SK-N-SH (cell line): ENCODE measurements at regions not wholly inside any gene's neighbourhood (a gene's known extent, or its start where the extent isn't known, plus 50 kb on each side); places are given as distances from the start of the nearest gene placed in this dataset.

Experiments used
- CTCF ChIA-PET: fragments of 300-600, 350-600 bp; formaldehyde crosslinking; extraction: SDS; loops from one replicate; lab custom pipeline; 2021; lab: Yijun Ruan, JAX
- POLR2A ChIA-PET: fragments of 350-600 bp; sonication (Branson Sonifier 250); formaldehyde crosslinking; extraction: SDS; loops from one replicate; lab custom pipeline; 2020; ENCODE audit warnings: antibody characterized with exemption, inconsistent platforms; lab: Yijun Ruan, JAX
- DNase-seq: peaks from one replicate; pipeline ENCODE4 v3.0.0; 2012
- H2AFZ ChIP-seq: fragments of 200-600 bp; sonication (generic); 2 replicates; pipeline ENCODE4 v1.8.1; 2016; ENCODE audit warnings: antibody characterized with exemption, mild to moderate bottlenecking, low read depth
- H3F3A ChIP-seq: fragments of 200-600 bp; sonication (generic); replicated peaks from 2 replicates; pipeline ENCODE3; 2016; ENCODE audit warnings: antibody characterized with exemption, mild to moderate bottlenecking; ENCODE audit not compliant: insufficient read depth
- H3K27ac ChIP-seq, 2 experiments: fragments of 200-500 bp in 1 of 2; fragments of 200-600 bp in 1 of 2; sonication (Bioruptor generic) in 1 of 2; sonication (generic), shearing (Covaris generic) in 1 of 2; 2 replicates each; pipeline versions ENCODE4 v1.5.1 to v1.6.1; 2014 to 2016; ENCODE audit warnings: low read depth in 2 of 2, inconsistent platforms in 1 of 2, low read length in 1 of 2, mild to moderate bottlenecking in 1 of 2, mixed read lengths in 1 of 2
- H3K27me3 ChIP-seq: fragments of 200-600 bp; sonication (generic), shearing (Covaris generic); 2 replicates; pipeline ENCODE4 v1.6.1; 2016; ENCODE audit warnings: mixed run types; ENCODE audit not compliant: insufficient read depth
- H3K36me3 ChIP-seq, 2 experiments: fragments of 200-500 bp in 1 of 2; fragments of 200-600 bp in 1 of 2; sonication (Bioruptor generic) in 1 of 2; sonication (generic) in 1 of 2; replicated peaks in 1 of 2; 2 replicates each; pipeline versions ENCODE3 to v1.5.1; 2014 to 2016; ENCODE audit warnings: low read length in 1 of 2, mild to moderate bottlenecking in 1 of 2; ENCODE audit not compliant: insufficient read depth in 2 of 2, control insufficient read depth in 1 of 2
- H3K4me1 ChIP-seq, 2 experiments: fragments of 200-500 bp in 1 of 2; fragments of 200-600 bp in 1 of 2; sonication (Bioruptor generic) in 1 of 2; sonication (generic), shearing (Covaris generic) in 1 of 2; 2 replicates each; pipeline versions ENCODE4 v1.5.1 to v1.6.1; 2014 to 2016; ENCODE audit warnings: low read depth in 1 of 2, low read length in 1 of 2, mixed run types in 1 of 2; ENCODE audit not compliant: insufficient read depth in 2 of 2, control insufficient read depth in 1 of 2
- H3K4me2 ChIP-seq: fragments of 200-600 bp; sonication (generic), shearing (Covaris generic); 2 replicates; pipeline ENCODE4 v1.6.1; 2017; ENCODE audit warnings: mixed run types
- H3K4me3 ChIP-seq, 2 experiments: fragments of 200-500 bp in 1 of 2; fragments of 200-600 bp in 1 of 2; sonication (Bioruptor generic) in 1 of 2; sonication (generic), shearing (Covaris generic) in 1 of 2; 2 replicates each; pipeline versions ENCODE4 v1.5.1 to v1.8.1; 2014 to 2016; ENCODE audit warnings: low read depth in 2 of 2, inconsistent platforms in 1 of 2, low read length in 1 of 2, mild to moderate bottlenecking in 1 of 2, mixed read lengths in 1 of 2, moderate library complexity in 1 of 2
- H3K79me2 ChIP-seq: fragments of 200-600 bp; sonication (generic); 2 replicates; pipeline ENCODE4 v1.8.1; 2017; ENCODE audit warnings: mild to moderate bottlenecking; ENCODE audit not compliant: insufficient read depth
- H3K9ac ChIP-seq: fragments of 200-600 bp; sonication (generic); 2 replicates; pipeline ENCODE4 v1.6.1; 2017; ENCODE audit warnings: mixed run types
- H3K9me2 ChIP-seq: fragments of 200-600 bp; sonication (generic); 2 replicates; pipeline ENCODE4 v1.6.1; 2017; ENCODE audit warnings: mixed run types
- H3K9me3 ChIP-seq: fragments of 200-600 bp; sonication (generic); 2 replicates; pipeline ENCODE4 v1.6.1; 2017; ENCODE audit warnings: mixed run types, mild to moderate bottlenecking, moderate library complexity
- H4K20me1 ChIP-seq: fragments of 200-600 bp; sonication (generic); 2 replicates; pipeline ENCODE4 v1.6.1; 2017; ENCODE audit warnings: mild to moderate bottlenecking, mixed run types; ENCODE audit not compliant: insufficient read depth
- CTCF ChIP-seq: fragments of 200-600 bp; sonication (generic); IDR thresholded peaks from 2 replicates; pipeline ENCODE4 v1.6.1; 2017; ENCODE audit warnings: antibody characterized with exemption, mild to moderate bottlenecking, moderate library complexity
- ELF1 ChIP-seq: IDR thresholded peaks from 2 replicates; pipeline ENCODE4 v1.4.0; 2012
- EZH2phosphoT487 ChIP-seq: fragments of 200-600 bp; sonication (generic); IDR thresholded peaks from 2 replicates; pipeline ENCODE4 v1.6.1; 2017; ENCODE audit warnings: low read depth, mixed run types, mild to moderate bottlenecking, antibody characterized with exemption, moderate library complexity, borderline replicate concordance
- FOSL2 ChIP-seq: IDR thresholded peaks from 2 replicates; pipeline ENCODE4 v1.4.0; 2012; ENCODE audit warnings: low read depth, mild to moderate bottlenecking, moderate library complexity, borderline replicate concordance
- MEF2A ChIP-seq: IDR thresholded peaks from 2 replicates; pipeline ENCODE4 v1.4.0; 2012; ENCODE audit warnings: low read depth, borderline replicate concordance
- MXI1 ChIP-seq: IDR thresholded peaks from 2 replicates; pipeline ENCODE4 v1.6.1; 2012; ENCODE audit warnings: mild to moderate bottlenecking, low read depth, low read length, improper control_type of control experiment
- NRF1 ChIP-seq: IDR thresholded peaks from 2 replicates; pipeline ENCODE4 v1.6.1; 2012; ENCODE audit warnings: low read depth, mild to moderate bottlenecking, low read length
- POLR2AphosphoS5 ChIP-seq: IDR thresholded peaks from 2 replicates; pipeline ENCODE4 v1.6.1; 2012; ENCODE audit warnings: low read depth, low read length
- RFX5 ChIP-seq: IDR thresholded peaks from 2 replicates; pipeline ENCODE4 v1.6.1; 2012; ENCODE audit warnings: mild to moderate bottlenecking, improper control_type of control experiment, low read length
- SIN3A ChIP-seq: IDR thresholded peaks from 2 replicates; pipeline ENCODE4 v1.6.1; 2012; ENCODE audit warnings: low read depth, mild to moderate bottlenecking, low read length, moderate library complexity, borderline replicate concordance
- ZBTB33 ChIP-seq: IDR thresholded peaks from 2 replicates; pipeline ENCODE4 v1.4.0; 2012; ENCODE audit warnings: low read depth, borderline replicate concordance
- WGBS: methylation state at CpG from one replicate; pipeline ENCODE4 v1.1.6; 2017; ENCODE audit warnings: low lambda C conversion rate; 5-methylcytosine and 5-hydroxymethylcytosine counted together
- TF ChIP-seq, protein P1 (sequence below): IDR thresholded peaks from 2 replicates; pipeline ENCODE4 v1.6.1; 2012; ENCODE audit warnings: mild to moderate bottlenecking, low read depth, low read length, moderate library complexity
- TF ChIP-seq, protein P2 (sequence below): IDR thresholded peaks from 2 replicates; pipeline ENCODE4; 2012

DNA sequence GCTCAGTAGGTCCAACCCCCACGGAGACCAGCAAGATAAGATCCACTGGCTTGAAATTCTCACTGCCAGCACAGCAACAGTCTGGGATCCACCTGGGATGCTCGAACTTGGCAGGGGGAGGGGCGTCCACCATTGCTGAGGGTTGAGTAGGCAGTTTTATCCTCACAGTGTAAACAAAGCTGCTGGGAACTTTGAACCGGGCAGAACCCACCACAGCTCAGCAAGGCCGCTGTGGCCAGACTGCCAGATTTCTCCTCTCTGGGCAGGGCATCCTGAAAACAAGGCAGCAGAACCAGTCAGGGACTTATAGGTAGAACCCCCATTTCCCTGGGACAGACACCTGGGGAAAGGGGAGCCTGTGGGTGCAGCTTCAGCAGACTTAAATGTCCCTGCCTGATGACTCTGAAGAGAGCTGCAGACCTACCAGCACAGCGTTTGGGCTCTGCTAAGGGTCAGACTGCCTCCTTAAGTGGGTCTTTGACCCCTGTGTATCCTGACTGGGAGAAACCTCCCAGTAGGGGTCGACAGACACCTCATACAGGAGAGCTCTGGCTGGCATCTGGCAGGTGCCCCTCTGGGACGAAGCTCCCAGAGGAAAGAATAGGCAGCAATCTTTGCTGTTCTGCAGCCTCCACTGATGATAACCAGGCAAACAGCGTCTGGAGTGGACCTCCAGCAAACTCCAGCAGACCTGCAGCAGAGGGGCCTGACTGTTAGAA is 782.4 kb upstream of the EYS start:
- 32% methylated on average over 3 of the region's 9 CpGs for WGBS
- no peak for TF ChIP-seq MXI1
- TF ChIP-seq SIN3A, result no peak
- no peak for TF ChIP-seq RFX5
- TF ChIP-seq FOSL2, result no peak
- TF ChIP-seq POLR2AphosphoS5, result no peak
- no peak for TF ChIP-seq NRF1
- TF ChIP-seq, protein P1, sequence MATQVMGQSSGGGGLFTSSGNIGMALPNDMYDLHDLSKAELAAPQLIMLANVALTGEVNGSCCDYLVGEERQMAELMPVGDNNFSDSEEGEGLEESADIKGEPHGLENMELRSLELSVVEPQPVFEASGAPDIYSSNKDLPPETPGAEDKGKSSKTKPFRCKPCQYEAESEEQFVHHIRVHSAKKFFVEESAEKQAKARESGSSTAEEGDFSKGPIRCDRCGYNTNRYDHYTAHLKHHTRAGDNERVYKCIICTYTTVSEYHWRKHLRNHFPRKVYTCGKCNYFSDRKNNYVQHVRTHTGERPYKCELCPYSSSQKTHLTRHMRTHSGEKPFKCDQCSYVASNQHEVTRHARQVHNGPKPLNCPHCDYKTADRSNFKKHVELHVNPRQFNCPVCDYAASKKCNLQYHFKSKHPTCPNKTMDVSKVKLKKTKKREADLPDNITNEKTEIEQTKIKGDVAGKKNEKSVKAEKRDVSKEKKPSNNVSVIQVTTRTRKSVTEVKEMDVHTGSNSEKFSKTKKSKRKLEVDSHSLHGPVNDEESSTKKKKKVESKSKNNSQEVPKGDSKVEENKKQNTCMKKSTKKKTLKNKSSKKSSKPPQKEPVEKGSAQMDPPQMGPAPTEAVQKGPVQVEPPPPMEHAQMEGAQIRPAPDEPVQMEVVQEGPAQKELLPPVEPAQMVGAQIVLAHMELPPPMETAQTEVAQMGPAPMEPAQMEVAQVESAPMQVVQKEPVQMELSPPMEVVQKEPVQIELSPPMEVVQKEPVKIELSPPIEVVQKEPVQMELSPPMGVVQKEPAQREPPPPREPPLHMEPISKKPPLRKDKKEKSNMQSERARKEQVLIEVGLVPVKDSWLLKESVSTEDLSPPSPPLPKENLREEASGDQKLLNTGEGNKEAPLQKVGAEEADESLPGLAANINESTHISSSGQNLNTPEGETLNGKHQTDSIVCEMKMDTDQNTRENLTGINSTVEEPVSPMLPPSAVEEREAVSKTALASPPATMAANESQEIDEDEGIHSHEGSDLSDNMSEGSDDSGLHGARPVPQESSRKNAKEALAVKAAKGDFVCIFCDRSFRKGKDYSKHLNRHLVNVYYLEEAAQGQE, result no peak
- TF ChIP-seq ZBTB33, result no peak
- TF ChIP-seq EZH2phosphoT487, result no peak
- no peak for TF ChIP-seq ELF1
- TF ChIP-seq CTCF, result no peak
- TF ChIP-seq, protein P2, sequence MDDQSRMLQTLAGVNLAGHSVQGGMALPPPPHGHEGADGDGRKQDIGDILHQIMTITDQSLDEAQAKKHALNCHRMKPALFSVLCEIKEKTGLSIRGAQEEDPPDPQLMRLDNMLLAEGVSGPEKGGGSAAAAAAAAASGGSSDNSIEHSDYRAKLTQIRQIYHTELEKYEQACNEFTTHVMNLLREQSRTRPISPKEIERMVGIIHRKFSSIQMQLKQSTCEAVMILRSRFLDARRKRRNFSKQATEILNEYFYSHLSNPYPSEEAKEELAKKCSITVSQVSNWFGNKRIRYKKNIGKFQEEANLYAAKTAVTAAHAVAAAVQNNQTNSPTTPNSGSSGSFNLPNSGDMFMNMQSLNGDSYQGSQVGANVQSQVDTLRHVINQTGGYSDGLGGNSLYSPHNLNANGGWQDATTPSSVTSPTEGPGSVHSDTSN, result no peak
- TF ChIP-seq MEF2A, result no peak
- Histone ChIP-seq H3K27me3 (no peaks in the 10 kb centered on the region), H4K20me1 (no peaks in the 10 kb centered on the region), H3F3A (no peaks in the 10 kb centered on the region), H3K36me3 (no peaks in the 10 kb centered on the region), H3K4me1 (no peaks in the 10 kb centered on the region), H3K9ac (no peak overlapping the region), H3K79me2 (no peaks in the 10 kb centered on the region), H2AFZ (no peak overlapping the region), H3K9me3 (no peaks in the 10 kb centered on the region), H3K9me2 (no peaks in the 10 kb centered on the region), H3K27ac (no peak overlapping the region), H3K4me3 (no peak overlapping the region), H3K4me2 (no peak overlapping the region)
- ChIA-PET CTCF (no interaction called here), POLR2A (no interaction called here)
- DNase-seq, result no peak
